ENCODE measurements at regions not wholly inside any gene's neighbourhood (a gene's known extent, or its start where the extent isn't known, plus 50 kb on each side); places are given as distances from the start of the nearest gene placed in this dataset.

DNA sequence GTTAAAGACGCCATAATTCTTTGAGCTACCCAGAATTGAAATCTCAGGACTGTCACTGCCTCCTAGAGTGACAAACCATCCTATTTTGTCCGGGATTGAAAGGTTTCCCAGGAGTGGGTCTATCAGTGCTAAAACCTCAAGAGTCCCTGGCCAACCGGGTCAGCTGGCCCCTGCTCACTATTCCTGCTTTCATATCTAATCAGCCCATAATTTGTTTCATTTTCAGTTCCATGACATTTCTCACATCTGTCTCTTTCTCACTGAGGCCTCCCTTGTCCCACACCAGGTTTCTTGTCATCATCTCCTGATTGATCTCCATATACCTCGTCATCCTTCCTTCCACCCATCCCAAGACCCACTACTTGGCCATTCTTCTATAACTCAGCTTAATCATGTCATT, 98.2 kb downstream of the SLC35B3 start:
- no peaks in the 10 kb centered on the region for H3K9me3 ChIP-seq (ENCODE audit: control insufficient read depth, low read depth, low read length)
- H3K4me3 Mint-ChIP-seq, result no peak overlapping the region

More for the DNA sequence above, 98.2 kb downstream of the SLC35B3 start:
- Histone ChIP-seq H4K91ac (ENCODE audit: insufficient read length, low read depth, low read length) (no peak overlapping the region), H3K14ac (ENCODE audit: insufficient read depth, low read length) (no peak overlapping the region), H3K18ac (ENCODE audit: insufficient read length, low read depth, low read length) (no peak overlapping the region), H3T11ph (ENCODE audit: low read length) (no peak overlapping the region), H4K5ac (ENCODE audit: insufficient read length, low read depth, low read length) (no peak overlapping the region), H2BK5ac (ENCODE audit: insufficient read length, low read length) (no peak overlapping the region), H3K27me3 (ENCODE audit: insufficient read depth, low read length) (no peaks in the 10 kb centered on the region), H2BK20ac (ENCODE audit: low read depth, low read length, poor library complexity, severe bottlenecking) (no peak overlapping the region), H3K9ac (ENCODE audit: extremely low read depth, insufficient read length, low read length) (no peak overlapping the region), H3K56ac (ENCODE audit: insufficient read length, low read depth, low read length) (no peak overlapping the region), H2BK120ac (ENCODE audit: low read depth, low read length, poor library complexity, severe bottlenecking) (no peak overlapping the region), H3K27ac (ENCODE audit: insufficient read length, low read depth, low read length) (no peak overlapping the region), H3K79me1 (ENCODE audit: insufficient read depth, low read depth, low read length, poor library complexity, severe bottlenecking) (no peaks in the 10 kb centered on the region), H3K23ac (ENCODE audit: insufficient read length, low read depth, low read length) (no peak overlapping the region), H3K4ac (ENCODE audit: low read depth, low read length) (no peak overlapping the region), H4K20me1 (ENCODE audit: control insufficient read depth, insufficient read depth, insufficient read length) (no peaks in the 10 kb centered on the region), H3K79me2 (ENCODE audit: insufficient read depth, low read length) (no peaks in the 10 kb centered on the region), H2BK15ac (ENCODE audit: low read depth, low read length) (no peak overlapping the region), H2AK5ac (ENCODE audit: insufficient read length, low read length) (no peak overlapping the region), H3K4me1 (ENCODE audit: insufficient read depth, low read length) (no peaks in the 10 kb centered on the region; the same call in 1 of the 2 replicates), H4K8ac (replicated peaks; ENCODE audit: insufficient read length, low read depth, low read length) (no peak overlapping the region), H2AFZ (ENCODE audit: low read length) (no peak overlapping the region), H2BK12ac (ENCODE audit: insufficient read length, low read depth, low read length) (no peak overlapping the region), H3K4me2 (ENCODE audit: insufficient read depth, insufficient read length, low read length) (no peak overlapping the region), H3K23me2 (ENCODE audit: insufficient read length, low read depth, low read length, poor library complexity, severe bottlenecking) (no peaks in the 10 kb centered on the region)
- Mint-ChIP-seq H3K36me3 (ENCODE audit: insufficient read depth in 1 of 3, low read depth in 3 of 3) (no peaks in the 10 kb centered on the region), H3K4me1 (peaks cover 4 to 5% of the 10 kb centered on the region in 2 experiments; a peak in 3 of 4 replicates), H3K27me3 (ENCODE audit: low read depth) (no peaks in the 10 kb centered on the region), H3K27ac (no peak overlapping the region), H3K9me3 (no peaks in the 10 kb centered on the region)
- TF ChIP-seq CTCF (conservative IDR thresholded peaks at IDR 0.05), result no peak
- WGBS (ENCODE audit: extremely low coverage, insufficient read length, low lambda C conversion rate), result no CpG with 5 or more reads among the region's 4 CpGs
- no peak for DNase-seq

All from H9 (cell line).